Endothelial cell (in vitro differentiated cells): ENCODE measurements at regions not wholly inside any gene's neighbourhood (a gene's known extent, or its start where the extent isn't known, plus 50 kb on each side); places are given as distances from the start of the nearest gene placed in this dataset.
"Not testable (repeated sequence)": the region's sequence is repeated elsewhere in the genome, so short reads cannot be mapped to it uniquely, and the experiment has no call there.

Source experiments
- DNase-seq: peaks from one replicate; pipeline ENCODE4 v3.0.0; 2021; ENCODE audit warnings: low spot score
- H3K27ac Mint-ChIP-seq: one replicate; pipeline ENCODE4 v1.8.0; 2021; ENCODE audit warnings: mixed read lengths, inconsistent platforms; ENCODE audit not compliant: unreplicated experiment
- H3K27me3 Mint-ChIP-seq: one replicate; pipeline ENCODE4 v1.8.0; 2021; ENCODE audit warnings: mild to moderate bottlenecking, moderate library complexity, mixed read lengths, inconsistent platforms; ENCODE audit not compliant: unreplicated experiment
- H3K36me3 Mint-ChIP-seq: one replicate; pipeline ENCODE4 v1.8.0; 2021; ENCODE audit warnings: mild to moderate bottlenecking, low read depth, mixed read lengths, inconsistent platforms; ENCODE audit not compliant: unreplicated experiment
- H3K4me1 Mint-ChIP-seq: one replicate; pipeline ENCODE4 v1.8.0; 2021; ENCODE audit warnings: mild to moderate bottlenecking, mixed read lengths, inconsistent platforms; ENCODE audit not compliant: unreplicated experiment
- H3K4me3 Mint-ChIP-seq: one replicate; pipeline ENCODE4 v1.8.0; 2021; ENCODE audit warnings: mild to moderate bottlenecking, mixed read lengths, inconsistent platforms; ENCODE audit not compliant: unreplicated experiment
- H3K9me3 Mint-ChIP-seq: one replicate; pipeline ENCODE4 v1.8.0; 2021; ENCODE audit warnings: mixed read lengths, inconsistent platforms; ENCODE audit not compliant: unreplicated experiment
- CTCF ChIP-seq: fragments of 200-600 bp; sonication (generic); IDR thresholded peaks from one replicate; pipeline ENCODE4 v1.5.0; 2021; ENCODE audit warnings: antibody characterized with exemption; ENCODE audit not compliant: unreplicated experiment

DNA sequence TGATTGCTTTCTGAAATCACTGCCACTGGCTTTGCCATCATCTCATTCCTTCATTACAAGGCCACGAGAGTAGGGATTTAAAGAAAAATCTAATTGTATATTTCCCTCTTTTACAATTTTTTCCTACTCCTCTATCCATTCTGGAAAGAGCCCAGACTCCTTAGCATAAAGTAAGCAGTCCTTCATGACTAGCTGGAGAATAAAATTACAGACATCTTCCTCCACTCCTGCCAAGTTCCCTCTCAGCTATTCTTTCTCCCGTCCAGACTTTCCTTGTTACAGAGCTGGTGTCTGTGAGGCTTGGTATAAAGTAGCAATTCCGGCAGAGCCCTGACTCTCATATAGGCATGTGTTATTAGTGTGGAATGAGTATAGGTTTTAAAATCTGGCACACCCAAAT is 806.8 kb downstream of the PLCL1 start:
- DNase-seq: no peak
- Mint-ChIP-seq H3K4me3 (no peak overlapping the region), H3K27me3 (no peaks in the 10 kb centered on the region), H3K36me3 (no peaks in the 10 kb centered on the region), H3K27ac (no peak overlapping the region), H3K4me1 (no peaks in the 10 kb centered on the region), H3K9me3 (no peaks in the 10 kb centered on the region)
- TF ChIP-seq CTCF: no peak

- Mint-ChIP-seq H3K4me1 (no peaks in the 10 kb centered on the region), H3K9me3 (no peaks in the 10 kb centered on the region), H3K27ac (no peak overlapping the region), H3K4me3 (no peak overlapping the region), H3K27me3 (no peaks in the 10 kb centered on the region), H3K36me3 (no peaks in the 10 kb centered on the region)
- TF ChIP-seq CTCF: no peak
- no peak for DNase-seq
These were observed 800.2 kb downstream of the PLCL1 start for GRCh38 chr2:198604599-198604998.

- not testable (repeated sequence) for H3K36me3 Mint-ChIP-seq, H3K4me3 Mint-ChIP-seq, H3K4me1 Mint-ChIP-seq, DNase-seq, H3K27me3 Mint-ChIP-seq, H3K27ac Mint-ChIP-seq, H3K9me3 Mint-ChIP-seq
These were observed 798.6 kb downstream of the PLCL1 start for GRCh38 chr2:198602986-198603385.

GRCh38 chr2:198597648-198598047 is 793.3 kb downstream of the PLCL1 start:
- DNase-seq: no peak
- Mint-ChIP-seq H3K9me3 (no peaks in the 10 kb centered on the region), H3K27me3 (no peaks in the 10 kb centered on the region), H3K4me3 (no peak overlapping the region), H3K4me1 (no peaks in the 10 kb centered on the region), H3K27ac (no peak overlapping the region), H3K36me3 (no peaks in the 10 kb centered on the region)
- no peak for TF ChIP-seq CTCF

GRCh38 chr2:198596985-198597384 is 792.6 kb downstream of the PLCL1 start:
- Mint-ChIP-seq H3K4me1 (no peaks in the 10 kb centered on the region), H3K36me3 (no peaks in the 10 kb centered on the region), H3K27ac (no peak overlapping the region), H3K4me3 (no peak overlapping the region), H3K27me3 (no peaks in the 10 kb centered on the region), H3K9me3 (no peaks in the 10 kb centered on the region)
- no peak for TF ChIP-seq CTCF
- DNase-seq: no peak

DNA sequence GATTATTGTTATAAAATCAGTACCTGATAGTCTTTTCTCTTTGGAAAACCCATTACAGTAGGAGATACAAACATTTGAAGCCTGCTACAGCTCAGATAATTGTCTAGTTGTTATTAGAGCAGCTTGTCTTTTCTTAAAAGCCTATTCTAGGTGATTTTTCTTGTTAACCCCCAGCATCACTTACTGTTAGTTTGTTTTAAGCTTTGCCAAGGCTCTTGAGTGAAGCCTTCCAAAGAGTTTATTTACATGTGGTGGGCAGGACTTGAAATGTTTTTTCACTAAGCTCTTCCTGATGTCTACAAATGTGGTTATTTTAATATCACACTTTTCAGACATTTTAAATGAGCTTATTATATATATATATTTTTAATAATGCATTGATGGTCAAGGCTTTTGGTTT is 791.3 kb downstream of the PLCL1 start:
- H3K4me1 Mint-ChIP-seq: no peaks in the 10 kb centered on the region
- no peaks in the 10 kb centered on the region for H3K27me3 Mint-ChIP-seq
- no peak for TF ChIP-seq CTCF
- H3K9me3 Mint-ChIP-seq: no peaks in the 10 kb centered on the region
- H3K4me3 Mint-ChIP-seq: no peak overlapping the region
- DNase-seq: no peak
- H3K27ac Mint-ChIP-seq: no peak overlapping the region
- H3K36me3 Mint-ChIP-seq: no peaks in the 10 kb centered on the region
